K562 (cell line): ENCODE measurements at regions not wholly inside any gene's neighbourhood (a gene's known extent, or its start where the extent isn't known, plus 50 kb on each side); places are given as distances from the start of the nearest gene placed in this dataset.
A peak's percentile ranks its signal among the peaks of the same experiment; 100 is the strongest.

Source experiments
- ATAC-seq: fragments of 200-7000 bp; cut with Tn5 transposase; 3 replicates; pipeline ENCODE4 v1.9.1; 2020; ENCODE audit warnings: moderate library complexity
- BruUV-seq: library from RNA; stranded (reverse); fragments of 400-500 nt; replicated peaks from 2 replicates; lab custom pipeline; 2021; lab: Mats Ljungman, UMichigan
- CTCF ChIA-PET: fragments of 300-600 bp; formaldehyde crosslinking; extraction: SDS; loops from one replicate; lab custom pipeline; 2021; ENCODE audit warnings: low intra/inter-chr PET ratio; lab: Yijun Ruan, JAX
- POLR2A ChIA-PET: fragments of 300-600, 350-650 bp; sonication (Branson Sonifier 250); formaldehyde crosslinking; extraction: SDS; loops from one replicate; lab custom pipeline; 2021; ENCODE audit warnings: antibody characterized with exemption, inconsistent platforms; lab: Yijun Ruan, JAX
- DNase-seq, 4 experiments: peaks; one replicate each; pipeline versions ENCODE4 v3.0.0 to v3.0.0-alpha.2; 2011 to 2018; ENCODE audit warnings: low spot score in 3 of 4, mixed read lengths in 3 of 4; ENCODE audit errors: extremely low read depth in 1 of 4
- FAIRE-seq: peaks from 2 replicates; lab custom pipeline; 2011; peaks lifted over from hg19 to GRCh38; lab: Jason Lieb, UNC
- H2AFZ ChIP-seq: 2 replicates; pipeline ENCODE4 v1.6.0; 2011; ENCODE audit warnings: low read depth, low read length, control low read depth, inconsistent platforms
- H3K27ac ChIP-seq: fragments of 200-600 bp; 3 replicates; pipeline ENCODE4 v1.8.0; 2011; ENCODE audit warnings: low read depth, mild to moderate bottlenecking, control low read depth, inconsistent platforms, low read length, moderate library complexity, mixed read lengths; ENCODE audit errors: extremely low read depth
- H3K27me3 ChIP-seq, 2 experiments: fragments of 300-600 bp in 1 of 2; 2 replicates in 1 of 2; 3 replicates in 1 of 2; pipeline versions ENCODE4 v1.6.0 to v1.8.0; 2011; ENCODE audit warnings: inconsistent platforms in 2 of 2, low read length in 2 of 2, mild to moderate bottlenecking in 1 of 2, mixed read lengths in 1 of 2, moderate library complexity in 1 of 2; ENCODE audit not compliant: control insufficient read depth in 2 of 2, insufficient read depth in 2 of 2
- H3K36me3 ChIP-seq: fragments of 300-600 bp; 3 replicates; pipeline ENCODE4 v1.8.0; 2011; ENCODE audit warnings: mild to moderate bottlenecking, low read length, inconsistent platforms; ENCODE audit not compliant: control insufficient read depth, insufficient read depth
- H3K4me1 ChIP-seq, 2 experiments: fragments of 200-600 bp in 1 of 2; replicated peaks in 1 of 2; 2 replicates in 1 of 2; 3 replicates in 1 of 2; pipeline versions ENCODE4 v1.5.1 to v1.8.0; 2011; ENCODE audit warnings: inconsistent platforms in 2 of 2, low read length in 2 of 2, mild to moderate bottlenecking in 1 of 2, mixed read lengths in 1 of 2, moderate library complexity in 1 of 2; ENCODE audit not compliant: control insufficient read depth in 2 of 2, insufficient read depth in 2 of 2
- H3K4me2 ChIP-seq: 2 replicates; pipeline ENCODE4 v1.6.1; 2011; ENCODE audit warnings: low read length, control low read depth, inconsistent platforms, mixed read lengths; ENCODE audit not compliant: insufficient read depth
- H3K4me3 ChIP-seq: fragments of 200-600 bp; sonication (generic), shearing (Covaris generic); 2 replicates; pipeline ENCODE4 v1.5.1; 2016; ENCODE audit warnings: control low read depth, inconsistent platforms
- H3K79me2 ChIP-seq: fragments of 200-600 bp; 3 replicates; pipeline ENCODE4 v1.8.0; 2011; ENCODE audit warnings: low read length, inconsistent platforms; ENCODE audit not compliant: control insufficient read depth, insufficient read depth
- H3K9ac ChIP-seq, 2 experiments: 2 replicates each; pipeline versions ENCODE4 v1.6.0 to v1.6.1; 2011; ENCODE audit warnings: low read depth in 2 of 2, low read length in 2 of 2, control low read depth in 1 of 2, inconsistent platforms in 1 of 2, mild to moderate bottlenecking in 1 of 2, mixed read lengths in 1 of 2; ENCODE audit not compliant: insufficient read depth in 1 of 2
- H3K9me1 ChIP-seq: one replicate; pipeline ENCODE4 v1.6.0; 2011; ENCODE audit warnings: inconsistent platforms, mild to moderate bottlenecking, low read length, moderate library complexity; ENCODE audit not compliant: control insufficient read depth, insufficient read depth
- H3K9me3 ChIP-seq: replicated peaks from 2 replicates; pipeline ENCODE4 v1.5.1; 2011; ENCODE audit warnings: low read depth, low read length, inconsistent platforms; ENCODE audit not compliant: control insufficient read depth, insufficient read depth
- H4K20me1 ChIP-seq: replicated peaks from 2 replicates; pipeline ENCODE4 v1.6.1; 2011; ENCODE audit warnings: low read length, inconsistent platforms, mixed read lengths; ENCODE audit not compliant: control insufficient read depth, insufficient read depth
- C11orf30 ChIP-seq: fragments of 450-650 bp; IDR thresholded peaks from 2 replicates; pipeline ENCODE4 v1.6.1; 2016; ENCODE audit warnings: low read depth, mild to moderate bottlenecking
- CHD1 ChIP-seq: fragments of 200-600 bp; sonication (generic); IDR thresholded peaks from one replicate; pipeline ENCODE4 v1.6.1; 2012; ENCODE audit warnings: mild to moderate bottlenecking, moderate library complexity, low read length, inconsistent platforms
- CHD4 ChIP-seq: fragments of 200-600 bp; sonication (generic); IDR thresholded peaks from 3 replicates; pipeline ENCODE4 v1.6.1; 2012; ENCODE audit warnings: low read depth, mild to moderate bottlenecking, mixed read lengths, low read length, inconsistent platforms; ENCODE audit not compliant: insufficient read depth, insufficient replicate concordance, poor library complexity, severe bottlenecking
- ILF3 ChIP-seq: fragments of 450-650 bp; IDR thresholded peaks from 2 replicates; pipeline ENCODE4 v1.6.1; 2018; ENCODE audit warnings: antibody characterized with exemption, mild to moderate bottlenecking, moderate library complexity, borderline replicate concordance
- KAT7 ChIP-seq: sonication (generic); formaldehyde crosslinking; IDR thresholded peaks from 2 replicates; pipeline ENCODE4 v1.8.0; 2022; ENCODE audit warnings: missing genetic modification reagents, mild to moderate bottlenecking, borderline replicate concordance
- NFE2 ChIP-seq: IDR thresholded peaks from 2 replicates; pipeline ENCODE4 v1.6.1; 2014; ENCODE audit warnings: antibody characterized with exemption, low read depth
- NR2C2 ChIP-seq, 2 experiments: fragments of 200-800 bp in 1 of 2; sonication (Bioruptor generic) in 1 of 2; sonication (generic) in 1 of 2; formaldehyde crosslinking in 1 of 2; IDR thresholded peaks; 2 replicates each; pipeline versions ENCODE4 v1.6.1 to v1.8.0; 2016 to 2022; ENCODE audit warnings: mild to moderate bottlenecking in 1 of 2, missing compliant biosample characterization in 1 of 2, missing genetic modification characterization in 1 of 2, missing genetic modification reagents in 1 of 2
- RB1 ChIP-seq: fragments of 450-650 bp; IDR thresholded peaks from 2 replicates; pipeline ENCODE4 v1.6.1; 2017; ENCODE audit warnings: low read depth, mild to moderate bottlenecking
- SP2 ChIP-seq: IDR thresholded peaks from 2 replicates; pipeline ENCODE4 v1.6.1; 2011; ENCODE audit warnings: mild to moderate bottlenecking, low read depth, low read length, moderate library complexity; ENCODE audit not compliant: poor library complexity, severe bottlenecking; ENCODE audit errors: extremely low read depth
- WGBS: fragments of 100-300 bp; shearing (Covaris generic); methylation state at CpG from one replicate; pipeline ENCODE4 v1.1.6; 2016; ENCODE audit warnings: low coverage, mixed read lengths; ENCODE audit not compliant: insufficient coverage; ENCODE audit errors: missing lambda C conversion rate; 5-methylcytosine and 5-hydroxymethylcytosine counted together
- in situ Hi-C: fragments of 300-500 bp; cut with MboI; formaldehyde crosslinking; loops from 4 replicates; pipeline ENCODE4 v1.15.0; 2018; ENCODE audit warnings: inconsistent platforms, mixed read lengths
- intact Hi-C: fragments of 100-400 bp; cut with micrococcal nuclease; formaldehyde crosslinking; loops from 2 replicates; pipeline ENCODE4 v1.14.2; 2022
- TF ChIP-seq, protein P1 (sequence below): sonication (generic); formaldehyde crosslinking; IDR thresholded peaks from 2 replicates; pipeline ENCODE4 v1.8.0; 2022; ENCODE audit warnings: missing genetic modification reagents, mild to moderate bottlenecking, moderate library complexity, borderline replicate concordance
- TF ChIP-seq, protein P2 (sequence below): fragments of 250-450 bp; sonication (Bioruptor Pico); IDR thresholded peaks from 2 replicates; pipeline ENCODE4 v1.8.0; 2021; ENCODE audit warnings: mild to moderate bottlenecking, moderate library complexity

DNA sequence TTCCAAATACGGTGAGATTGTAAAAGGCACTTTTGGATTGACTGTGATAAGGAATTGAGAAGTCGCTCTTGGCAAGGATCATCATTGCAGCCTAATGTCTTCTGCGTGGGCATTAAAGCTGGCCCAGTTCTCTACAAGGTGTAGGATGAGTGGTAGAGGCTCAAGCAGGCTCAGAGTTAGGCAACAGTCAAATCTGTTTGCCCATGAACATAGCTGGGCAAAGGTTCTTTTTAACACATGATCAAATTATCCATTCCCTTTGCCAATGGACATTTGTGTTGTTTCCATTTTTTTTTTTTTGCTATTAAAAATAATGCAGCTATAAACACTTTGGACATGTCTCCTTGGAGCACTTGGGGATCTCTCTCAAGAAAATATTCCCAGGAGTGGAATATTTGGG is 229.1 kb upstream of the FAT1 start:
- Histone ChIP-seq H3K4me3 (no peak overlapping the region), H3K9ac (no peak overlapping the region), H3K4me2 (no peak overlapping the region), H4K20me1 (no peaks in the 10 kb centered on the region), H3K4me1 (no peaks in the 10 kb centered on the region), H3K27ac (no peak overlapping the region), H3K9me3 (no peaks in the 10 kb centered on the region), H3K36me3 (no peaks in the 10 kb centered on the region), H3K79me2 (no peaks in the 10 kb centered on the region), H2AFZ (no peak overlapping the region), H3K27me3 (peaks cover 17 to 26% of the 10 kb centered on the region in 2 experiments; a peak in 4 of 5 replicates), H3K9me1 (no peaks in the 10 kb centered on the region)
- intact Hi-C loops, result no loop called here
- DNase-seq (no peak), FAIRE-seq (no peak), ATAC-seq (no peak)
- 0% methylated on average over 3 of the region's 3 CpGs for WGBS
- BruUV-seq, result no TSS peak
- ChIA-PET CTCF (no interaction called here), POLR2A (no interaction called here)
- no peak for TF ChIP-seq KAT7 (CRISPR knock-in tag)
- TF ChIP-seq SP2, result no peak
- TF ChIP-seq CHD4, result no peak
- no peak for TF ChIP-seq NR2C2 (CRISPR knock-in tag; IDR thresholded peaks at IDR 0.05)
- no peak for TF ChIP-seq NR2C2 (tag; IDR thresholded peaks at IDR 0.05)
- in situ Hi-C loops, result no loop called here

DNA sequence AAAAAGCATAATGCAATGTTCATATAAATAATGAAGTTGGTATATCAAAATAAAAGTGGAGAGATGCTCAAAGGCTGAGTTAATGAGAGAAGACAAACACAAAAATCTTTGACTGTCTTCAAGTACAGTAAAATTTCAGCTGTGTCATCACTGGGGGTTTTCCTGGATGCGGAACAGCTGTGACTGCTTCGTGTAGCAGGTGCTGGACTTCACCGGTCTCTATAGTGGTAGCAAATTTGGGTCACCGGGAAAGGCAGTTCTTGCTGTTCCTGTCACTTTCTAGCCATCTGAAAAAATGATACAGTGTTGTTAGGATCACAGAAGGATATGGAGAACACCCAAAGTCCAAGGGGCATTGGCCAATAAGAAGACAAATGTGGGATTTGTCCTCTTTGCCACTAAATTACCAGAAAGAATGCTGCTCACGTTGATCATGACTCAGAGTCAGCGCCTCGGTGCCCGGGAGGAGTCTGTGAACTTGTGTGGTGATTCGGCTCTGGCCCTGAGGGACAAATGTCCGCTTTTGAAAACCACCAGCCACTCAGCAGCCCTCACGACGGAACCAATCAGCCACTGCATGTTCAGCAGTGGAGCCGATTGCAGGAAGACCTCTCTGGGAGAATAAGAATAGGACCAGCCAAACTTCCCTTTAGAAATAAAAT is 230.1 kb upstream of the FAT1 start:
- Histone ChIP-seq H3K27ac (no peak overlapping the region), H3K27me3 (peaks cover 17 to 26% of the 10 kb centered on the region in 2 experiments; a peak in 4 of 5 replicates), H3K4me3 (no peak overlapping the region), H3K9ac (no peak overlapping the region), H3K36me3 (no peaks in the 10 kb centered on the region), H4K20me1 (no peaks in the 10 kb centered on the region), H3K79me2 (no peaks in the 10 kb centered on the region), H3K9me1 (no peaks in the 10 kb centered on the region), H3K9me3 (no peaks in the 10 kb centered on the region), H3K4me2 (no peak overlapping the region), H3K4me1 (no peaks in the 10 kb centered on the region), H2AFZ (no peak overlapping the region)
- BruUV-seq, result no TSS peak
- intact Hi-C loops, result no loop called here
- in situ Hi-C loops, result no loop called here
- no peak for FAIRE-seq
- TF ChIP-seq CHD1 (no peak), ILF3 (no peak), NFE2 (peak; percentile 37; the same call in 1 of the 2 replicates), RB1 (no peak), C11orf30 (0 out of 2 replicates have a peak, but pooled peaks have one; percentile 11)
- TF ChIP-seq, protein P1, sequence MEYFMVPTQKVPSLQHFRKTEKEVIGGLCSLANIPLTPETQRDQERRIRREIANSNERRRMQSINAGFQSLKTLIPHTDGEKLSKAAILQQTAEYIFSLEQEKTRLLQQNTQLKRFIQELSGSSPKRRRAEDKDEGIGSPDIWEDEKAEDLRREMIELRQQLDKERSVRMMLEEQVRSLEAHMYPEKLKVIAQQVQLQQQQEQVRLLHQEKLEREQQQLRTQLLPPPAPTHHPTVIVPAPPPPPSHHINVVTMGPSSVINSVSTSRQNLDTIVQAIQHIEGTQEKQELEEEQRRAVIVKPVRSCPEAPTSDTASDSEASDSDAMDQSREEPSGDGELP, result peak; percentile 30; the same call in 1 of the 2 replicates
- TF ChIP-seq, protein P2, sequence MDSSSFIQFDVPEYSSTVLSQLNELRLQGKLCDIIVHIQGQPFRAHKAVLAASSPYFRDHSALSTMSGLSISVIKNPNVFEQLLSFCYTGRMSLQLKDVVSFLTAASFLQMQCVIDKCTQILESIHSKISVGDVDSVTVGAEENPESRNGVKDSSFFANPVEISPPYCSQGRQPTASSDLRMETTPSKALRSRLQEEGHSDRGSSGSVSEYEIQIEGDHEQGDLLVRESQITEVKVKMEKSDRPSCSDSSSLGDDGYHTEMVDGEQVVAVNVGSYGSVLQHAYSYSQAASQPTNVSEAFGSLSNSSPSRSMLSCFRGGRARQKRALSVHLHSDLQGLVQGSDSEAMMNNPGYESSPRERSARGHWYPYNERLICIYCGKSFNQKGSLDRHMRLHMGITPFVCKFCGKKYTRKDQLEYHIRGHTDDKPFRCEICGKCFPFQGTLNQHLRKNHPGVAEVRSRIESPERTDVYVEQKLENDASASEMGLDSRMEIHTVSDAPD, result no peak
- ChIA-PET POLR2A (no interaction called here), CTCF (no interaction called here)
- no peak for ATAC-seq
- no peak for DNase-seq
- 3% methylated on average over 13 of the region's 13 CpGs for WGBS
